ENCODE measurements at regions not wholly inside any gene's neighbourhood (a gene's known extent, or its start where the extent isn't known, plus 50 kb on each side); places are given as distances from the start of the nearest gene placed in this dataset.

- no peaks in the 10 kb centered on the region for H3K27me3 ChIP-seq (replicated peaks in 1 of 2; ENCODE audit: control insufficient read depth in 2 of 2, insufficient read depth in 2 of 2, low read length in 1 of 2)
- H3K9me3 ChIP-seq (replicated peaks; ENCODE audit: control insufficient read depth, insufficient read depth, low read length): peaks cover 5% of the 10 kb centered on the region; the same call in 2 of the 3 replicates
- FAIRE-seq (no peak), DNase-seq (ENCODE audit: low read depth, low spot score) (no peak), ATAC-seq (no peak)
- ChIA-PET RAD21 (ENCODE audit: unreplicated experiment) (no interaction called here), POLR2A (interaction anchor here (0.6 to 0.7 kb wide), 2 partner anchors 10 to 24 kb away, joined by 3 to 7 read pairs; no protein-coding TSS in a partner anchor), SMC1A (ENCODE audit: uncharacterized antibody, unreplicated experiment) (interaction anchor here (1.3 to 2.8 kb wide), 4 partner anchors 13 to 151 kb away, joined by 4 to 8 read pairs (median 6); no protein-coding TSS in a partner anchor), CTCF (interaction anchor here (0.6 kb wide), 1 partner anchor 125 kb away, joined by 4 read pairs; no protein-coding TSS in a partner anchor)
- H3K36me3 ChIP-seq (ENCODE audit: control insufficient read depth in 2 of 2, insufficient read depth in 2 of 2, low read length in 1 of 2): no peaks in the 10 kb centered on the region
- H3K4me2 ChIP-seq (ENCODE audit: control insufficient read depth, insufficient read depth): no peak overlapping the region
- intact Hi-C loops (cut with micrococcal nuclease; ENCODE audit: unreplicated experiment) (no loop called here), in situ Hi-C loops (cut with MboI) (no loop called here)
- no peaks in the 10 kb centered on the region for H4K20me1 ChIP-seq (ENCODE audit: control insufficient read depth, insufficient read depth)
- H2AFZ ChIP-seq (ENCODE audit: control insufficient read depth, low read depth, low read length): no peak overlapping the region
- no peak overlapping the region for H3K27ac ChIP-seq (ENCODE audit: control insufficient read depth, insufficient read depth)
- H3K79me2 ChIP-seq (ENCODE audit: control insufficient read depth, insufficient read depth, low read length): no peaks in the 10 kb centered on the region
- H3K4me3 ChIP-seq: no peak overlapping the region
- H3K9ac ChIP-seq (ENCODE audit: control insufficient read depth, insufficient read depth, low read length): no peak overlapping the region
- TF ChIP-seq, protein P1, sequence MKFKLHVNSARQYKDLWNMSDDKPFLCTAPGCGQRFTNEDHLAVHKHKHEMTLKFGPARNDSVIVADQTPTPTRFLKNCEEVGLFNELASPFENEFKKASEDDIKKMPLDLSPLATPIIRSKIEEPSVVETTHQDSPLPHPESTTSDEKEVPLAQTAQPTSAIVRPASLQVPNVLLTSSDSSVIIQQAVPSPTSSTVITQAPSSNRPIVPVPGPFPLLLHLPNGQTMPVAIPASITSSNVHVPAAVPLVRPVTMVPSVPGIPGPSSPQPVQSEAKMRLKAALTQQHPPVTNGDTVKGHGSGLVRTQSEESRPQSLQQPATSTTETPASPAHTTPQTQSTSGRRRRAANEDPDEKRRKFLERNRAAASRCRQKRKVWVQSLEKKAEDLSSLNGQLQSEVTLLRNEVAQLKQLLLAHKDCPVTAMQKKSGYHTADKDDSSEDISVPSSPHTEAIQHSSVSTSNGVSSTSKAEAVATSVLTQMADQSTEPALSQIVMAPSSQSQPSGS (IDR thresholded peaks at IDR 0.05; ENCODE audit: low read length): no peak
- TF ChIP-seq MXI1 (IDR thresholded peaks at IDR 0.05; ENCODE audit: low read depth, low read length) (no peak), SUPT20H (IDR thresholded peaks at IDR 0.05; ENCODE audit: borderline replicate concordance, control insufficient read depth, low read depth, low read length) (no peak), SREBF2 (IDR thresholded peaks at IDR 0.05; ENCODE audit: low read length) (no peak)
- 82% methylated on average over 6 of the region's 6 CpGs for WGBS (ENCODE audit: insufficient coverage, insufficient replicate concordance, low lambda C conversion rate, missing lambda C conversion rate)
- BruUV-seq (replicated peaks): no TSS peak
- no peaks in the 10 kb centered on the region for H3K4me1 ChIP-seq (ENCODE audit: control insufficient read depth, insufficient read depth, low read length)
Observed at GRCh38 chr3:59464187-59464586, 414.4 kb upstream of the CFAP20DC start.

- intact Hi-C loops (cut with micrococcal nuclease; ENCODE audit: unreplicated experiment) (no loop called here), in situ Hi-C loops (cut with MboI) (no loop called here)
- POLR2A ChIA-PET: no interaction called here
- Histone ChIP-seq H3K4me3 (no peak overlapping the region), H3K79me2 (ENCODE audit: control insufficient read depth, insufficient read depth, low read length) (no peaks in the 10 kb centered on the region), H3K9ac (ENCODE audit: control insufficient read depth, insufficient read depth, low read length) (no peak overlapping the region), H3K4me1 (ENCODE audit: control insufficient read depth, insufficient read depth, low read length) (no peaks in the 10 kb centered on the region), H4K20me1 (ENCODE audit: control insufficient read depth, insufficient read depth) (no peaks in the 10 kb centered on the region), H3K36me3 (ENCODE audit: control insufficient read depth in 2 of 2, insufficient read depth in 2 of 2, low read length in 1 of 2) (no peaks in the 10 kb centered on the region), H3K27me3 (replicated peaks in 1 of 2; ENCODE audit: control insufficient read depth in 2 of 2, insufficient read depth in 2 of 2, low read length in 1 of 2) (no peaks in the 10 kb centered on the region), H3K4me2 (ENCODE audit: control insufficient read depth, insufficient read depth) (no peak overlapping the region), H3K27ac (ENCODE audit: control insufficient read depth, insufficient read depth) (no peak overlapping the region), H3K9me3 (replicated peaks; ENCODE audit: control insufficient read depth, insufficient read depth, low read length) (peaks cover 5% of the 10 kb centered on the region; the same call in 2 of the 3 replicates), H2AFZ (ENCODE audit: control insufficient read depth, low read depth, low read length) (no peak overlapping the region)
- CTCF ChIA-PET: no interaction called here
- no TSS peak for BruUV-seq (replicated peaks)
- FAIRE-seq (no peak), ATAC-seq (no peak), DNase-seq (ENCODE audit: low read depth, low spot score) (no peak)
- SMC1A ChIA-PET (ENCODE audit: uncharacterized antibody, unreplicated experiment): interaction anchor here (0.6 to 2.8 kb wide), 5 partner anchors 14 to 79 kb away, joined by 3 to 8 read pairs (median 3); no protein-coding TSS in a partner anchor
- 72% methylated on average over 5 of the region's 5 CpGs for WGBS (ENCODE audit: insufficient coverage, insufficient replicate concordance, low lambda C conversion rate, missing lambda C conversion rate)
- RAD21 ChIA-PET (ENCODE audit: unreplicated experiment): no interaction called here
- TF ChIP-seq ELK1 (IDR thresholded peaks at IDR 0.05; ENCODE audit: low read depth, low read length): no peak
- no peak for TF ChIP-seq NR2C2 (IDR thresholded peaks at IDR 0.05; ENCODE audit: borderline replicate concordance, control insufficient read depth, insufficient read length, low read depth)
- TF ChIP-seq BACH1 (IDR thresholded peaks at IDR 0.05; ENCODE audit: borderline replicate concordance): no peak
- TF ChIP-seq NR2F1 (conservative IDR thresholded peaks at IDR 0.05): no peak
- no peak for TF ChIP-seq DPF2 (IDR thresholded peaks at IDR 0.05)
- TF ChIP-seq POLR2AphosphoS2 (IDR thresholded peaks at IDR 0.05; ENCODE audit: low read depth, low read length): no peak
- TF ChIP-seq, protein P2, sequence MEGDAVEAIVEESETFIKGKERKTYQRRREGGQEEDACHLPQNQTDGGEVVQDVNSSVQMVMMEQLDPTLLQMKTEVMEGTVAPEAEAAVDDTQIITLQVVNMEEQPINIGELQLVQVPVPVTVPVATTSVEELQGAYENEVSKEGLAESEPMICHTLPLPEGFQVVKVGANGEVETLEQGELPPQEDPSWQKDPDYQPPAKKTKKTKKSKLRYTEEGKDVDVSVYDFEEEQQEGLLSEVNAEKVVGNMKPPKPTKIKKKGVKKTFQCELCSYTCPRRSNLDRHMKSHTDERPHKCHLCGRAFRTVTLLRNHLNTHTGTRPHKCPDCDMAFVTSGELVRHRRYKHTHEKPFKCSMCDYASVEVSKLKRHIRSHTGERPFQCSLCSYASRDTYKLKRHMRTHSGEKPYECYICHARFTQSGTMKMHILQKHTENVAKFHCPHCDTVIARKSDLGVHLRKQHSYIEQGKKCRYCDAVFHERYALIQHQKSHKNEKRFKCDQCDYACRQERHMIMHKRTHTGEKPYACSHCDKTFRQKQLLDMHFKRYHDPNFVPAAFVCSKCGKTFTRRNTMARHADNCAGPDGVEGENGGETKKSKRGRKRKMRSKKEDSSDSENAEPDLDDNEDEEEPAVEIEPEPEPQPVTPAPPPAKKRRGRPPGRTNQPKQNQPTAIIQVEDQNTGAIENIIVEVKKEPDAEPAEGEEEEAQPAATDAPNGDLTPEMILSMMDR (IDR thresholded peaks at IDR 0.05 in 2 of 3, conservative IDR thresholded peaks at IDR 0.05 in 1 of 3; ENCODE audit: control insufficient read depth in 2 of 3, extremely low read depth in 1 of 3, insufficient read depth in 1 of 3, low read depth in 3 of 3, low read length in 3 of 3): no peak
Observed at GRCh38 chr3:59463253-59463652, 413.4 kb upstream of the CFAP20DC start.
